ENCODE measurements at regions not wholly inside any gene's neighbourhood (a gene's known extent, or its start where the extent isn't known, plus 50 kb on each side); places are given as distances from the start of the nearest gene placed in this dataset.

GRCh38 chr1:192713921-192714320, 78.0 kb downstream of the RGS13 start:
- DNase-seq (ENCODE audit: low spot score): no peak

GRCh38 chr1:192724670-192725069, 84.2 kb upstream of the RGS2 start:
- DNase-seq (ENCODE audit: low spot score): no peak

- no peak for DNase-seq (ENCODE audit: low spot score)
Measured at GRCh38 chr1:192726820-192727504, 81.9 kb upstream of the RGS2 start.

DNA sequence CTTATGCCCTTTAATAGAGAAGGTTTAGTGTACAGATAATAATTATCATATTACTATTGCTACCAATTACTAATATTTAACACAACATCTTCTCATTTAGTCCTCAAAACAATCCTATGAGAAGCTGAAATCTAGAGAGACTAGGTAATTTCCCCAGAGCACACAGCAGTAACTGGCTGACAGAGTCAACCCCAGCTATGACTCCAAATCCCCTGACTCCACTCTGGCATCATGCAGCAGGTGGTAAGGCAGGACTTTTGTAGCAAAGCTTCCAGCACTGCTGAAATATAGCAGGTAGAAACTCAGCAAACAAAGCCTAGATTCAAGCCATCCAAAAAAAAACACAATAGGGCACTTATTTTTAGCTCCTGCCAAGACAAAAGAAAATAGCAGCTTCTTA, 79.3 kb upstream of the RGS2 start:
- no peak for DNase-seq (ENCODE audit: low spot score)

GRCh38 chr1:192730198-192730597, 78.6 kb upstream of the RGS2 start:
- peak; percentile 9 for DNase-seq (ENCODE audit: low spot score)

DNA sequence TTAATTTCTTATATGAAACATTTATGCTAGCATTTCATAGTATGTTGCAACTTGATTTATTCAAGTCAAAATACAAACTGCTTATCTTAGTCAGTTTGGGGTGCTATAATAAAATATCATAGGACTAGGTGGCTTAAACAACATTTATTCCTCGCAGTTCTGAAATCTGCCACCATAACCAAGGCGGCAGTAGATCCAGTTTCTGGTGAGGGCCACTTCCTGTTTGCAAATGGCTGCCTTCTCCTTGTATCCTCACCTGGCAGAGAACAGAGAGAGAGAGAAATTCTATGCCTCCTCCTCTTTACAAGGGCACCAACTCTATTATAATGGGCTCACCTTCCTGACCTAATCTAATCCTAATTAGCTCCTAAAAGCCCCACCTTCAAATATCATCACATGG, 76.1 kb upstream of the RGS2 start:
- no peak for DNase-seq (ENCODE audit: low spot score)

DNA sequence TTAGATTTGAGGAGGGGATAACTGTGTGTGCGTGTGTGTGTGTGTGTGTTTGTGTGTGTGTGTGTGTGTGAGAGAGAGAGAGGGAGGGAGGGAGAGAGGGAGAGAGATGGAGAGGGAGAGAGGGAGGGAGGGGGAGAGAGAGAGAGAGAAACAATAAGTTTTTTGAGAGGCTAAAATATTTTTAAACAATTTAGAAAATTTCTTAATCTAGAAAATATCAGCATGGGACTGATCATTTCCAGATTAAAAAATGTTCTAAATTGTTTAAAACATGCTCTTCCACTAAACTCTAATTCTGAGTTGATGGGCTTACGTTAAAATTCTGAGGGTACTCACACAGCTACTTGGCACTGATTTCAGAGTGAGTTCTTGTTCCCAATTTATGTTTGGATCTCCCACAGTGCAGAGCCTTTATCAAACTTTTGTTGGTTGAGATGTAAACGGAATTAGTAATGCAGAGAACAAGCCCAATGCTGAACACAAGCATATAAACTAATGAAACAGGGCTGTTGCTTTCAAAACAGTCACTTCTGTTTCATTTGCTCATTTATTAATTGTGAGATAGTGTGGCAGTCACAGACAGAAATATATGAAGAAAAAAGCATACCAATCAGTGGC, 73.4 kb upstream of the RGS2 start:
- DNase-seq (ENCODE audit: low spot score): no peak

- no peak for DNase-seq (ENCODE audit: low spot score)
Measured at GRCh38 chr1:192737306-192737705, 71.5 kb upstream of the RGS2 start.

GRCh38 chr1:192739476-192740184, 69.2 kb upstream of the RGS2 start:
- DNase-seq (ENCODE audit: low spot score): no peak

- no peak for DNase-seq (ENCODE audit: low spot score)
Measured at GRCh38 chr1:192740214-192740613, 68.6 kb upstream of the RGS2 start.

DNA sequence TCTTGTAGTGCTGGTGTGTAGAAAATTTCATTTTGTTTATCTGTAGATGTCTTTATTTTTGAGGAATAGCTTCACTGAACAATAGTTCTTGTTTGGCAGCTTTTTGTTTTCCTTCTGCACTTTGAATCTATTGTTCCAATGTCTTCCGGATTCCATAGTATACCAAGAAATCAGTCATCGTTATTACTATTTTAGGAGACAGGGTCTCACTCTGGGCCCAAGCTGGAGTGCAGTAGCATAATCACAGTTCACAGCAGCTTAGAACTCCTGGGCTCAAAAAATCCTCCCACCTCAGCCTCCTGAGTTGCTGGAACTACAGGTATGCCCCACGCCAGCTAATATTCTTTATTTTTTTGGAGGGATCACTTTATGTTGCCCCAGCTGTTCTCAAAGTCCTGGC, 67.7 kb upstream of the RGS2 start:
- DNase-seq (ENCODE audit: low spot score): no peak

DNA sequence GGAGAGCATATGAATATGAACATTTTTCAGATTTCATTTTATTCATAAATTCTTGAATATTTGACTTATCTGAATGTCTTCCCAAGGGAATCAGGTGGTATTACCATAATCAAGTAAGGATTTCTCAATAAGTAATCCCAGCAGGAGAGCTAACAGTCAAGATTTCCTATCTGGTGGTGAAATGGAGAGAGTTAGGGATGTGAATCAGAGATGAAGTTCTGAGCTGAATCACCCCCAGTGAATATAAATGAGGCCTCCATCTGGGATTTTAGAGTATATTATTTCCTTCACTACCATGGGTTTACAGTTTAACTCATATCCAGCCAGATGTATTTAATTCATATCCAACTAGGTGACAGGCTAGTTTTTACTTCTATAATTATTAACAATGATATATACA, 61.5 kb upstream of the RGS2 start:
- DNase-seq (ENCODE audit: low spot score): no peak

DNA sequence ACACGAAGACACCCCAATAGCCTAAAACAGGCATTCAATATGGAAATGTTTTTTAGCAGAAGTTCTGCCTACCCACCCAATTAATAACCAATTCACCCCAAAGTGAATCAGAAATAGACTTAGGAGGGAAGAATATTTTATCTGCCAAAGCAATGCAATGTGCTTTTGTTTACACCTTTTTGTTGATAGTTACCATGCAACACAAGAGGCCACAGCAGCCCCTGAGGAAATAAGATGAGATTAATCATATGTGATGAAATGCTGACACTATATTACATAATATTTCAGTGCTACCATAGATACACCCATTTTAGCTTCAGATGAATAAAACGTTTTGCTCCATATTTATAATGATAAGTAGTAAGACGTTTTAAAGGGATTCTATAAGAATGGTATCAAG, 60.9 kb upstream of the RGS2 start:
- DNase-seq (ENCODE audit: low spot score): no peak

GRCh38 chr1:192749349-192749748, 59.5 kb upstream of the RGS2 start:
- DNase-seq (ENCODE audit: low spot score): no peak

- no peak for DNase-seq (ENCODE audit: low spot score)
Measured at GRCh38 chr1:192751260-192751659, 57.6 kb upstream of the RGS2 start.

GRCh38 chr1:192756314-192756713, 52.5 kb upstream of the RGS2 start:
- no peak for DNase-seq (ENCODE audit: low spot score)

- peak; percentile 8 for DNase-seq (ENCODE audit: low spot score)
Measured at GRCh38 chr1:192756847-192757246, 52.0 kb upstream of the RGS2 start.

DNA sequence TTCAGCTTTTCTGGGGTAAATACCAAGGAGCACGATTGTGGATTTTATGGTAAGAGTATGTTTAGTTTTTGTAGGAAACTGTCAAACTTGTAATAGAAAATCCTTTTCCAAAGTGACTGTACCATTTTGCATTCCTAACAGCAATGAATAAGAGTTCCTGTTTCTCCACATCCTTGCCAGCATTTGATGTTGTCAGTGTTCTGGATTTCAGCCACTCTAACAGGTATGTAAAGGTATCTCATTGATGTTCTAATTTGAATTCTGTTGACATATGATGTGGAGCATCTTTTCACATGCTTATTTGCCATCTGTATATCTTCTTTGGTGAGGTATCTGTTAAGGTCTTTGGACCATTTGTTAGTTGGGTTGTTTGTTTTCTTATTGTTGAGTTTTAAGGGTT, 50.3 kb upstream of the RGS2 start:
- no peak for DNase-seq (ENCODE audit: low spot score)
